ENCODE measurements at regions not wholly inside any gene's neighbourhood (a gene's known extent, or its start where the extent isn't known, plus 50 kb on each side); places are given as distances from the start of the nearest gene placed in this dataset.

DNA sequence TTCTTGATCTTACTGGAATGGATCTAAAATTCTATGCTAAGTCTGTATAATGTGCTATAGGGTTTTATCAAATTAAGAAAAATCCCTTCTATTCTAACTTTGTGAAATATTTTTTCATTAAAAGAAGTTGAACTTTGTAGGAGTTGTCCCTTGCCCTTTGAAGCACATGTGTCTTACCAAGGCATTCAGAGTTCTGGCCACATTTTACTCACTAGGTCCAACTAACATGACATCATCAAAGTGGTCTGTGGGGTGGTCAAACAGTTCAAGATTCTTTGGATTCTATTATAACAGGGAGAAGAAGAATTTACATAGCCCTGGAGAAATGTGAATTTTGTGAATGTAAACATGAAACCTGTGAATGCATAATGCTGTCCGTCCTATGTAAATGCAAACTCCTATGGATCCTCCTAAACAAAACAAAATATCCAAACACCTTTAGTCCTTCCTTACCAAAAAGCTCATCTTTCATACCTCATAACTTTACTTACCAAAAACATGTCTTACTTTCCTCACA, 88.7 kb downstream of the EBNA1BP2 start:
- H3K4me3 ChIP-seq (replicated peaks; ENCODE audit: low read depth, low read length): no peak overlapping the region
- TF ChIP-seq, protein P1, sequence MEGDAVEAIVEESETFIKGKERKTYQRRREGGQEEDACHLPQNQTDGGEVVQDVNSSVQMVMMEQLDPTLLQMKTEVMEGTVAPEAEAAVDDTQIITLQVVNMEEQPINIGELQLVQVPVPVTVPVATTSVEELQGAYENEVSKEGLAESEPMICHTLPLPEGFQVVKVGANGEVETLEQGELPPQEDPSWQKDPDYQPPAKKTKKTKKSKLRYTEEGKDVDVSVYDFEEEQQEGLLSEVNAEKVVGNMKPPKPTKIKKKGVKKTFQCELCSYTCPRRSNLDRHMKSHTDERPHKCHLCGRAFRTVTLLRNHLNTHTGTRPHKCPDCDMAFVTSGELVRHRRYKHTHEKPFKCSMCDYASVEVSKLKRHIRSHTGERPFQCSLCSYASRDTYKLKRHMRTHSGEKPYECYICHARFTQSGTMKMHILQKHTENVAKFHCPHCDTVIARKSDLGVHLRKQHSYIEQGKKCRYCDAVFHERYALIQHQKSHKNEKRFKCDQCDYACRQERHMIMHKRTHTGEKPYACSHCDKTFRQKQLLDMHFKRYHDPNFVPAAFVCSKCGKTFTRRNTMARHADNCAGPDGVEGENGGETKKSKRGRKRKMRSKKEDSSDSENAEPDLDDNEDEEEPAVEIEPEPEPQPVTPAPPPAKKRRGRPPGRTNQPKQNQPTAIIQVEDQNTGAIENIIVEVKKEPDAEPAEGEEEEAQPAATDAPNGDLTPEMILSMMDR (IDR thresholded peaks at IDR 0.05; ENCODE audit: low read depth, low read length, missing control alignments): no peak
- no peak for DNase-seq (ENCODE audit: extremely low read depth, low read depth)

DNA sequence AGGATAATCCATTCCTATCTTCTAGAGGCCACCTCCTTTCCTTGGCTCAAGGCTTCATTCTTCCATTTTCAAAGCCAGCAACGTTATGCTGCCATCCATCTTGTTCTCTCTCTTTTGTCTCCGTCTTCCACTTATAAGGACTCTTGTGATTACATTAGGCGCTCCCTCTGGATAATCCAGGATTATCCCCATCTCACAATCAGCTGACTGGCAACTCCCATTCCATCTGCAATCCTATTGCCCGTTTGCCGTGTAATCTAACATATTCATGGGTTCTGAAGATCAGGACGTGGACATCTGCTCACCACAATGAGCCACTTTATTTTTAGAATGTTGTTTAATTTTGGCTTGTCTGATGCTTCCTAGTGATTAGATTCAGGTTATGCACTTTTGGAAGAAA, 89.3 kb downstream of the EBNA1BP2 start:
- DNase-seq (ENCODE audit: extremely low read depth, low read depth): no peak
- TF ChIP-seq, protein P1 (IDR thresholded peaks at IDR 0.05; ENCODE audit: low read depth, low read length, missing control alignments): no peak
- no peak overlapping the region for H3K4me3 ChIP-seq (replicated peaks; ENCODE audit: low read depth, low read length)

DNA sequence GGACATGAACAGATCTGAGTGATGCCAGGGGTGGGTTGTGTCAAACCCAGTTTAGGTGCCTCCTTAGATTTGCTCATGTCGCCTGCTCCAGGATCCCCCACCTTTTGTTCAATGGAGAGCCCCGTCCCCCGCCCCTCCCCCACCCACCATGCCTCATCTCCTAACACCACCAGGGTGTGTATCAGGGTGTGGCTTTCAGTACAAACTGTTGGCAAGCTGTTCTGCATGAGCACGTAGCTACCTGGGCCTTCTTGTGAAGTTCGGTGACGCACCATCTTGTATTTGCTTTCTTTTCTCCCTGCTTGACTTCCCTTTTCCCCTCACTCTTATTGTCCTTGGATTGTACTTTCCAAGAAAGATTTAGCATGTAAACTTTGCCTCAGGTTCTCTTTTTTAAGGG, 94.8 kb downstream of the EBNA1BP2 start:
- H3K4me3 ChIP-seq (replicated peaks; ENCODE audit: low read depth, low read length): no peak overlapping the region
- no peak for DNase-seq (ENCODE audit: extremely low read depth, low read depth)
- TF ChIP-seq, protein P1 (IDR thresholded peaks at IDR 0.05; ENCODE audit: low read depth, low read length, missing control alignments): no peak

DNA sequence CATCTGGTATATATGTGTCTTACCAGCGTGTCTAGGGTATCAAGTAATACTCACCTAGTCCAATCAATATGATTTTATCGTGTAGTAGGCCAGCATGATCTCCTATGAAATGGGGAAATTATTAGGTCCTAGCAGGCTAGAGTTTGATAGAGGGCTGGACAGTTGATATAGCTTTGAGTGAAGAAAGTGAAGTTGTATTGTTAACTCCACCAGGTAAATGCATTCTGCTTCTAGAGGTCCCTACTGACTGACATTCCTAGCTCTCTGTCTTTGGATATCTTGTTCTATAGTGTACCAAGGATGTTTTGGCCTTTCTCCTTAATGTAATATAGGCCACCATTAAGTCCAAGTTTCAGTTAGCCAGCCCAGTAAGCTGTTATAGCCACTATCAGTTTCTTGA, 97.4 kb downstream of the EBNA1BP2 start:
- TF ChIP-seq, protein P1 (IDR thresholded peaks at IDR 0.05; ENCODE audit: low read depth, low read length, missing control alignments): no peak
- H3K4me3 ChIP-seq (replicated peaks; ENCODE audit: low read depth, low read length): no peak overlapping the region
- no peak for DNase-seq (ENCODE audit: extremely low read depth, low read depth)

DNA sequence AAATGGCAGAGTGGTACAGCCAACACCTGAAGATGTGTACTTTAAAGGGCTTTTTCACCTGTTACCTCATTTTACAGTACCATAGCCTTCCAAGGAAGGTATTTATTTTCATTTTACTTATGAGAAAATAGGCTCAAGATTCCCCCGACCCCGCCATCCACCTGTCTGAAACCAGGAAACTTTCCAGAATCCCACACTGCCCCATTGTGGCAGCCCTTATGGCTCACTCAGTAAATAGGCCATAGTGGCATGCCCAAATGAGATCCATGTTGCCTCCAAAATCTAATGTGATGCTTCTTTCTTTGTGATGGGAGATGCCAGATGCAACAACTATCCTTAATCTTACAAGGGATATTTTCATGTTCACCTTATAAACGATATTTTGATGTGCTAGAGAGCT, 97.8 kb downstream of the EBNA1BP2 start:
- DNase-seq (ENCODE audit: extremely low read depth, low read depth): no peak
- H3K4me3 ChIP-seq (replicated peaks; ENCODE audit: low read depth, low read length): no peak overlapping the region
- TF ChIP-seq, protein P1 (IDR thresholded peaks at IDR 0.05; ENCODE audit: low read depth, low read length, missing control alignments): no peak

DNA sequence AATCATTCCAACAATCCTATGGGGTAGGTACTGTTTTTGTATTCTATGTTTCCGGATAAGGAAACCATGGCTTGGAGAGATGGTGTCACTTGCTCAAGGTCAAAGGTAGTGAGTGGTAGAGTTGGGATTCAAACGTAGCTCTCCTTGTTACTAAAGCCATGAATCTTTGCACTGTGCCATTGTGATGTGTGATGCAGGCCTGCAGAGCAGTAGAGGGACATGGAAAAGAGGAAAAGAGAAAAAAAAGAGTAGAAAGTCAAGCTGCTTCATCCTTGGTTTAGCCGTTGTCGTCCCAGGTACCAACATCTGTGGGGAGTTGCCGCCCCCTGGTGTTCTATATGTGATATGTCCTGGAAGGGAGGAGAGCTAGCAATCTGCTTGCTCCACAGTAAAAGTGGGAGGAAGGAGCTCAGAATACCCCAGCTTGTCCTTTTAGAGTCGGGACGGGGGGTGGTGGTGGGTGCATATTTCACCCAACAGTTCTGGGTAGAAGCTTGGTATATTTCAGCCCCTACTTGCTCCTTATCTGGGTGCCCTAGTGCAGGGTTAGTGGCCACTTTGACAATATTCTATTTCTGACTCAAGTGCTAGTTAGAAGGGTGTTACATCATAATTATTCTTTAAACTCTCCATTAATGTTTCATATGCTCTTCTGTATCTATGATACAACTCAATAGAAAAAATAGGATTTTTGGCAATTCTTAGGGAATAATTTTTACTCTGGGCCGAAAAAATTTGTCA, 98.4 kb downstream of the EBNA1BP2 start:
- no peak overlapping the region for H3K4me3 ChIP-seq (replicated peaks; ENCODE audit: low read depth, low read length)
- TF ChIP-seq, protein P1 (IDR thresholded peaks at IDR 0.05; ENCODE audit: low read depth, low read length, missing control alignments): peak; percentile 69
- DNase-seq (ENCODE audit: extremely low read depth, low read depth): peak; percentile 54

All from HFF-Myc (cell line).